T-helper 22 cell (primary cell): ENCODE measurements at regions not wholly inside any gene's neighbourhood (a gene's known extent, or its start where the extent isn't known, plus 50 kb on each side); places are given as distances from the start of the nearest gene placed in this dataset.
"Not testable (repeated sequence)": the region's sequence is repeated elsewhere in the genome, so short reads cannot be mapped to it uniquely, and the experiment has no call there.

Experiments
- DNase-seq: peaks from one replicate; pipeline ENCODE4 v3.0.0-alpha.2; 2020; ENCODE audit warnings: low read depth

DNA sequence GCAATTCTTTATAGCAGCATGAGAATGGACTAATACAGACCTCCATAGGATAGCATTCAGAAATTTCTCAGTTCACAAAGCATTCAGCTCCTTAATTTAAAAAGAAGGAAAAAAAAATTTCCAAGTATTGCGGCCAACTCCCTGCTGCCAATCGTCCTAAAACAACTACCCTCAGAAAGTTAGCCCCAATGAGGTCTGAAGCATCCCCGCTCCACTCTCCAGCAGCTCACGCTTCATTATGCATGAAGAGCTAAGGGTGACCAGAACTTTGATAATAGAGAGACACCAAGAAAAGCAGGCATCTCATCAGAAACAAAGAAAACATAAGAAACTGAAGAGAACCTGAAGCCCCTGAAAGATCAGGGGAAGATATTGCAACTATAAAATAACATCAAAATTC lies 172.8 kb upstream of the NUDT4 start:
- DNase-seq, result no peak

DNA sequence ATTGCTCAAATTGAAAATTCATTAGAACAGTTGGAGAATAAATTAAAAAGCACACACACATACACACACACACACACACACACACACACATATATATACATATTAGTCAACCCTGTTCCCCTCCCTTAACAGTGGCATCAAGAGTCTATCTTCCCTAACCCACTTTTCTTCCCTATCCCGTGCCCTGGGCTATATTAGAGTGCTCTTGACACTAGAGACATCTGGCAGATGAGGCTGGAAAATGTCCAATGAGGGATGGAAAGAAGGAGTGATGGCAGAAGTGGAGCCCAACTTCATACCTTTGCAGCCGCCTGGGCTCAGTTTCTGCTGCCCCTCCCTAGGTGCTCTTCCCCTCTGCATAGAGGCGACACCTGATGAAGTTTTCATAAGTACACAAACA lies 172.4 kb upstream of the NUDT4 start:
- DNase-seq, result no peak

DNA sequence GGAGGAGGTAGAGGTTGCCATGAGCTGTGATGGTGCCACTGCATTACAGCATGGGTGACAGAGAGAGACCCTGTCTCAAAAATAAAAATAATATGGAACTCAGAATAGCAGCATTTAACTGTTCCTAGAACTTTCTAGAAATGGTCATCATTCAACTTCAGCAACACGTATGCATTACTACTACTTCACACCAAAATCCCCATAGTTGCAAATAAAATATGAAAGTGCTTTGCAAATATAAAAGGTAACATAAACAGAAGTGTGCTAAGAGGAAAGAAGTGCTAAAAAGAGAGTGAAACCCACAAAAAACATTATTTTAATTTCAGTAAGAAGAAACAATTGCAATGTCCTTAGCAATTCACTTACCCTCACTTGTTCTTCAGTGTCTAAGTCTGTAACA lies 169.7 kb upstream of the NUDT4 start:
- no peak for DNase-seq

DNA sequence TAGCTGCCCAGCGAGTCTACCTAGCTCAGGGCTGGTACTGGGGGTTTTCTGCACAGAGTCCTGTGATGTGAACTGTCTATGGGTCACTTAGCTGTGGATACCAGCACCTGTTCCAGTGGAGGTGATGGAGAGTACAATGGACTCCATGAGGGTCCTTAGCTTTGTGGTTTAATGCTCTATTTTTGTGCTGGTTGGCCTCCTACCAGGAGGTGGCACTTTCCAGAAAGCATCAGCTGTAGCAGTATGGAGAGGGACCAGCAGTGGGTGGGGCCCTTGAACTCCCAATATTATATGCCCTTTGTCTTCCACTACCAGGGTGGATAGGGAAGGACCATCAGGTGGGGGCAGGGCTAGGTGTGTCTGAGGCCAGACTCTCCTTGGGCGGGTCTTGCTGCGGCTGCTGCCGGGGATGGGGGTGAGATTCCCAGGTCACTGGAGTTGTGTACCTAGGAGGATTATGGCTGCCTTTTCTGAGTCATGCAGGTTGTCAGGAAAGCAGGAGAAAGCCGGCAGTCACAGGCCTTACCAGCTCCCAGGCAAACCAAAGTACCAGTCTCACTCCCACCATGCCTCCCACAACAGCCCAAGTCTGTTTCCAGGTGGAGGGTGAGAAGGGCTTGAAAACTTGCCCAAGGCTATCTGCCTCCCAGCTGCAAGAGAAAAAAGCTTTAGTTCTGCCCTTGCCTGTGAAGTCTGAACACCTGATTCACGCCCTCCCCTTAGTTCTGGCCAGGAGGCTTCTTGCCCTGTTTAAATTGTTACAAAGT lies 163.0 kb upstream of the NUDT4 start:
- DNase-seq, result no peak

- DNase-seq, result no peak
Observed at GRCh38 chr12:93215290-93215678, 162.4 kb upstream of the NUDT4 start.

GRCh38 chr12:93219947-93220346 lies 157.8 kb upstream of the NUDT4 start:
- no peak for DNase-seq

GRCh38 chr12:93221841-93222240 lies 155.9 kb upstream of the NUDT4 start:
- DNase-seq, result no peak

DNA sequence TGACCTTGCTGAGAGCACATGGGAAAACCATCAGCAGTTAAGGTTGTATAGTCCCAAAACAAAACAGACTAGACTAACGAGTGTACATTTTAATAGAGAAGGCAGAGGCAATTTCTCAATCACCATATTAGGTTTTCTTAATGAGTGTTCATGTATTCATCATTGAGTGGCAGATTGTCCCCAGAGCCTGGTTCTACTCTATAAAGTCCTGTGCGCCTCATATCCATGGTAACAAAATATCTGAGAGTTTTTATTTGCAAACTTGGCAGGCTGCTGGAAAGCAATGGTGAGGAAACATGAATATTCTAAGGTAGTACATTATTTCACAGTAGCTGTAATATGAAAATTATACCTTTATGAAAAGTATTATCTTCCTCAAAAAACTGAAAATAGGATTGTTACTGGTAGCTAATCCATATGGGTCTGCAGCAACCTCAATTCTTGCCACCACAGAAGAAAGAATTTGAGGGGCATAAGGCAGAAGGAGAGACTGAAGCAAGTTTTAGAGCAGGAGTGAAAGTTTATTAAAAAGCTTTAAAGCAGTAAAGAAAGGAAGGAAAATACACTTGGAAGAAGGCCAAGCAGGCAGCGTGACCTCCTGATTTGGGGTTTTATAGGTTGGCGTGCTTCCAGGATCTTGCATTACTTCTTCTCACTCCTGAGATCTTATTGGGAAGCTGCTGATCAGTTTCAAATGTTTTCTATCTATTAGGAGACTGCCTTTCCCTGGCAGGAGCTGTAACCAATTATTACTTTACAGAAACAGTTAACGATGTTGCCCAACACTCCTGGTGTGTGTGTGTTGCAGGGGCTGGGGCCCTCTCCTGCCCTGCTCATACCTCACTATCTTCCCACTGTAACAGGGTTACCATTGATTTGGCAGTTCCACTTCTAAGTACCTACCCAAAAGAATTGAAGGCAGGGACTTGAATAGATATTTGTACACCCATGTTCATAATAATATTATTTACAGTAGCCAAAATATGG lies 154.0 kb upstream of the NUDT4 start:
- DNase-seq, result no peak

DNA sequence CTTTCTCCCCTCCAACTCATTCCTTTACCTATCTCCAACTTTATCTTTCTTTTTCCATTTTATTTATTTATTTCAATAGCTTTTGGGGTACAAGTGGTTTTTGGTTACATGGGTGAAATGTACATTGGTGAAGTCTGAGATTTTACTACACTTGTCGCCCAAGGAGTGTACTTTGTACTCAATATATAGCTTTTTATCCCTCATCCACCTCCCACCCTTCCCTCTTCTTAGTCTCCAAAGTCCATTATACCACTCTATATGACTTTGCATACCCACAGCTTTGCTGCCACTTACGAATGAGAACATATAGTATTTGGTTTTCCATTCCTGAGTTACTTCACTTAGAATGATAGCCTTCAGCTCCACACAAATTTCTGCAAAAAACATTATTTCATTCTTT lies 152.6 kb upstream of the NUDT4 start:
- DNase-seq, result no peak

DNA sequence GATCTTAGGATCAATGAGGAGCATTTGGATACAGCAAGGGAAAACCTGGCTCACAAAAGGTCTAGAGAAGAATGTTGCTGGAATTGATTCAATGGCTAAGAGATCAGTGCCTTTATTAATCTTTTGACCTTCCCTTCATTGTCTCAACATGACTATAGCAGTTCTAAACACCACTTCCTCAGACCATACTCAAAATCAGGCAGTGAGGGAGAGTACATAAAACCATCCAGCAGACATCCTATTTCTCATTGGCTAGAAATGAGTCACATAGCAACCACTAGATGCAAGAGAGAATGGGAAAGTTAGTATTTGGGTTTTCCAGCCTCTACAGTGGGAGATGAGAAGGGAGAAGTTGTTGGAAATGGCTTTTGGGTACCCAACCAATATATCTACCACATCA lies 151.4 kb upstream of the NUDT4 start:
- no peak for DNase-seq

- DNase-seq, result no peak
Observed at GRCh38 chr12:93229494-93230325, 148.0 kb upstream of the NUDT4 start.

- DNase-seq, result no peak
Observed at GRCh38 chr12:93230326-93230720, 147.4 kb upstream of the NUDT4 start.

DNA sequence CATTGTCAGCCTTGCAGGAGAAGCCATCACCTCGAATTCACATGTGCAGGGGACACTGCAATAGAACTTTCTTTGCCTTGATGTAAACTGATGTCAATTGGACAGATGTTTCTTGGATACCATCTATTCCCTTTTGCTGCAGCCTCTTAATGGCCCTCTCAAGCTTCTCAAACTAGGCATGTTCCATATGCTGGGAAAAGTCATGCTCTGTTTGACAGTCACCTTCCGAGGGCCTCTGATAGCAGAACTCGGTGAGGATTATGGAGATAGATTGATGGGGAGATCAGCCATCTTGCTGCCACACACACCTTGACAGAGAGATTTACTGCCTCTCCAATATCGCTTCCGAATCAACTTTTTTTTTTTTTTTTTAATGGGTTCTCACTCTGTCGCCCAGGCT lies 145.8 kb upstream of the NUDT4 start:
- DNase-seq, result no peak

GRCh38 chr12:93234641-93235040 lies 143.1 kb upstream of the NUDT4 start:
- DNase-seq, result no peak

- DNase-seq, result no peak
Observed at GRCh38 chr12:93235881-93236280, 141.8 kb upstream of the NUDT4 start.

GRCh38 chr12:93237235-93237915 lies 140.3 kb upstream of the NUDT4 start:
- no peak for DNase-seq

DNA sequence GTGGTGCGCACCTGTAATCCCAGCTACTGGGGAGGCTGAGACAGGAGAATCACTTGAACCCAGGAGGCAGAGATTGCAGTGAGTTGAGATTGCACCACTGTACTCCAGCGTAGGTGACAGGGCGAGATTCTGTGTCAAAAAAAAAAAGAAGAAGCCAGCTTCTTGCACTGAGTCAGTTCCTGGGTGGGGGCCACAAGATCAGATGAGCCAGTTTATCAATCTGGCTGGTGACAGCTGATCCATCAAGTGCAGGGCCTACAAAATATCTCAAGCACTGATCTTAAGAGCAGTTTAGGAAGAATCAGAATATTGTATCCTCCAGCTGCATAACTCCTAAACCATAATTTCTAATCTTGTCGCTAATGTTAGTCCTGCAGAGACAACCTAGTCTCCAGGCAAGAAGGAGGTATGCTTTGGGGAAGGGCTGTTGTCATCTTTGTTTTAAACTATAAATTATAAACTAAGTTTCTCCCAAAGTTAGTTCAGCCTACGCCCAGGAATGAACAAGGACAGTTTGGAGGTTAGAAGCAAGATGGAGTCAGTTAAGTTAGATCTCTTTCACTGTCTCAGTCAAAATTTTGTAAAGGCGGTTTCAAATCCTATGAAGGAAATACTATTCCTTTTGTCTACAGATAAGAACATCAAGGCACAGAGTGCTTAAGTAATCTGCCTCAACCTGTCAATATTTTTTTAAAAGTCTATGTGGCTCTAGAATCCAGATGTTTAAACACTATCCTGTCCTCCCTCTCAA lies 139.0 kb upstream of the NUDT4 start:
- DNase-seq, result not testable (repeated sequence)

DNA sequence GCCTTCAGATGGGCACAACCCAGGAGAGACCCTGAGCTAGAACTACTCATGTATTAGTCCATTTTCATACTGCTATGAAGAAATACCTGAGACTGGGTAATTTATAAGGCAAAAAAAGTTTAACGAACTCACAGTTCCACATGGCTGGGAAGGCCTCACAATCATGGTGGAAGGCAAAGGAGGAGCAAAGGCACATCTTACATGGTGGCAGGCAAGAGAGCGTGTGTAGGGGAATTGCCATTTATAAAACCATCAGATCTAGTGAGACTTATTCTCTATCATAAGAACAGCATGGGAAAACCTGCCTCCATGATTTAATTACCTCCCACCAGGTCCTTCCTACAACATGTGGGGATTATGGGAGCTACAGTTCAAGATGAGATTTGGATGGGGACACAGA lies 137.9 kb upstream of the NUDT4 start:
- not testable (repeated sequence) for DNase-seq

DNA sequence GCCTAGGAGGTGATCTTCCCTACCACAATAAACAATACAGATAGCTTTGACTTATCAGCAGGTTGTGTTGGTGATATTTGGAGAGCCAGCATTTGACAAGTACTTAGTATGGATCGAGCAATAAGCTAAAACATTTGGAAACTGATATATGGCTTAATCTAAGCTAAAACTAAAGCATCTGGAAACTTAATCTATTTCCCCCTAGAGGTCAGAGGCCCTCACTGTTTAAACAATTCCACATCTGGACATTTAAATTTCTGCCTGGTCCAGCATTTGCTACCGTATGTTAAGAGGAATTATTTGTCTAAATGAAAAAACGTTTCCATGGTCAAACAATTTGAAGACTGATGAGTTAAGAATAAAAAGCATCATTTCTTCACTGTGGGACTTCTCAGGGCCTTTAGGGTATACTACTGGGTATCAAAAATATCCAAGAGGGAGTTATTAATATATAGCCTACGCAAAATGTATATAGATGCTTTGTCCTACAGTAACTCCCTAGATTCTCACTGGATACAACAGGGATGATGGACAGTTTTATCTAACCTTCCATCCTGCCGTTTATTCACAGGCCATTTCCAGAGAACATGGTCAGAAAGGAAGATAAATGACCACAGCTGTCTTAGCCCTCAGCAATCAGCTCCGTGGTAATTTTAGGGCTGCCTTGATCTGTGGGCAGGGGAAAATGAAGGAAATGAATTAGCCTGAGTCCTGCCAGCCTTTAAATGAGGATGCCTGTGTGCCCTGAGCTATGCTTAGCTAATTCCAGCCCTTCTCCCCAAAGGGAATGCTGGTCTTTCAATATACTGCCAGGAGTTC lies 135.4 kb upstream of the NUDT4 start:
- DNase-seq, result no peak

DNA sequence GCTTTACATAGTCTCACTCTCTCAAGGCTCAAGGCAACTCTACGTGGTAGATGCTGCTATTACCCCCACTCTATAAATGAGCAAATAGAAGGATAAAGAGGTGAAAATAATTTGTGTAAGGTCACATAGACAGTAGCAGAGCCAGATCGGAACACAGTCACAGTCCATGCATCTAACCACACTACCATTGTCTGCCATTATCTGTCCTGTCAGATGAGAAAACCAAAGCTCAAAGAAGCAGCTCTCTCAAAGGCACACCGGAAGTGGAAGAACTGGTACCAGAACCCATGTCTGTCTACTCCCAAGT lies 134.4 kb upstream of the NUDT4 start:
- DNase-seq, result no peak
